Adipocyte (in vitro differentiated cells): ENCODE measurements at regions not wholly inside any gene's neighbourhood (a gene's known extent, or its start where the extent isn't known, plus 50 kb on each side); places are given as distances from the start of the nearest gene placed in this dataset.

Experiments
- DNase-seq: peaks from one replicate; pipeline ENCODE4 v3.0.0-alpha.2; 2015; ENCODE audit warnings: low read depth
- H3K27me3 ChIP-seq: replicated peaks from 2 replicates; pipeline ENCODE4 v1.7.0; 2013; ENCODE audit warnings: mild to moderate bottlenecking, low read length, moderate library complexity; ENCODE audit not compliant: control insufficient read depth, insufficient read depth
- H3K36me3 ChIP-seq: 2 replicates; pipeline ENCODE4 v1.7.0; 2013; ENCODE audit warnings: low read length, mild to moderate bottlenecking, moderate library complexity; ENCODE audit not compliant: control insufficient read depth, insufficient read depth, severe bottlenecking
- H3K4me1 ChIP-seq: 2 replicates; pipeline ENCODE4 v1.7.0; 2013; ENCODE audit warnings: mild to moderate bottlenecking, low read length, moderate library complexity; ENCODE audit not compliant: control insufficient read depth, insufficient read depth
- H3K4me3 ChIP-seq: 2 replicates; pipeline ENCODE4 v1.7.0; 2013; ENCODE audit warnings: mild to moderate bottlenecking, low read length, moderate library complexity
- H3K9ac ChIP-seq: 2 replicates; pipeline ENCODE4 v1.7.0; 2013; ENCODE audit warnings: mild to moderate bottlenecking, low read length, moderate library complexity
- H3K9me3 ChIP-seq: 2 replicates; pipeline ENCODE4 v1.7.0; 2013; ENCODE audit warnings: mild to moderate bottlenecking, low read length, moderate library complexity; ENCODE audit not compliant: control insufficient read depth

GRCh38 chr4:159983082-159983481 is 880.2 kb downstream of the RAPGEF2 start:
- Histone ChIP-seq H3K36me3 (no peaks in the 10 kb centered on the region), H3K9me3 (peaks cover 2% of the 10 kb centered on the region), H3K4me3 (no peak overlapping the region), H3K27me3 (no peaks in the 10 kb centered on the region), H3K9ac (no peak overlapping the region), H3K4me1 (no peaks in the 10 kb centered on the region)
- no peak for DNase-seq

GRCh38 chr4:160009656-160010493 is 907.0 kb downstream of the RAPGEF2 start:
- Histone ChIP-seq H3K4me3 (no peak overlapping the region), H3K36me3 (no peaks in the 10 kb centered on the region), H3K27me3 (no peaks in the 10 kb centered on the region), H3K4me1 (no peaks in the 10 kb centered on the region), H3K9me3 (no peaks in the 10 kb centered on the region), H3K9ac (no peak overlapping the region)
- DNase-seq: no peak

- H3K9ac ChIP-seq: no peak overlapping the region
- H3K36me3 ChIP-seq: no peaks in the 10 kb centered on the region
- H3K27me3 ChIP-seq: no peaks in the 10 kb centered on the region
- H3K4me3 ChIP-seq: no peak overlapping the region
- H3K4me1 ChIP-seq: no peaks in the 10 kb centered on the region
- no peak for DNase-seq
- H3K9me3 ChIP-seq: no peaks in the 10 kb centered on the region
Measured at GRCh38 chr4:160019936-160020335, 917.1 kb downstream of the RAPGEF2 start.

GRCh38 chr4:160020804-160021203 is 917.9 kb downstream of the RAPGEF2 start:
- no peak for DNase-seq
- no peak overlapping the region for H3K9ac ChIP-seq
- H3K4me3 ChIP-seq: no peak overlapping the region
- H3K27me3 ChIP-seq: no peaks in the 10 kb centered on the region
- no peaks in the 10 kb centered on the region for H3K36me3 ChIP-seq
- no peaks in the 10 kb centered on the region for H3K9me3 ChIP-seq
- no peaks in the 10 kb centered on the region for H3K4me1 ChIP-seq

GRCh38 chr4:160021870-160022269 is 919.0 kb downstream of the RAPGEF2 start:
- DNase-seq: no peak

GRCh38 chr4:160026721-160027120 is 923.8 kb downstream of the RAPGEF2 start:
- Histone ChIP-seq H3K27me3 (no peaks in the 10 kb centered on the region), H3K4me1 (no peaks in the 10 kb centered on the region), H3K9ac (no peak overlapping the region), H3K36me3 (no peaks in the 10 kb centered on the region), H3K9me3 (peaks cover 3% of the 10 kb centered on the region), H3K4me3 (no peak overlapping the region)
- DNase-seq: no peak

More at GRCh38 chr4:160021870-160022269, 919.0 kb downstream of the RAPGEF2 start:
- Histone ChIP-seq H3K9me3 (no peaks in the 10 kb centered on the region), H3K27me3 (no peaks in the 10 kb centered on the region), H3K36me3 (no peaks in the 10 kb centered on the region), H3K4me3 (no peak overlapping the region), H3K9ac (no peak overlapping the region), H3K4me1 (no peaks in the 10 kb centered on the region)

GRCh38 chr4:160034501-160034900 is 931.6 kb downstream of the RAPGEF2 start:
- Histone ChIP-seq H3K4me3 (no peak overlapping the region), H3K36me3 (no peaks in the 10 kb centered on the region), H3K27me3 (no peaks in the 10 kb centered on the region), H3K9ac (no peak overlapping the region), H3K9me3 (peaks cover 8% of the 10 kb centered on the region), H3K4me1 (no peaks in the 10 kb centered on the region)
- no peak for DNase-seq

- DNase-seq: peak; percentile 0
- no peaks in the 10 kb centered on the region for H3K4me1 ChIP-seq
- H3K36me3 ChIP-seq: no peaks in the 10 kb centered on the region
- H3K9me3 ChIP-seq: peaks cover 8% of the 10 kb centered on the region
- H3K27me3 ChIP-seq: no peaks in the 10 kb centered on the region
- H3K9ac ChIP-seq: no peak overlapping the region
- no peak overlapping the region for H3K4me3 ChIP-seq
Measured at GRCh38 chr4:160038615-160039014, 935.7 kb downstream of the RAPGEF2 start.

- Histone ChIP-seq H3K36me3 (no peaks in the 10 kb centered on the region), H3K27me3 (no peaks in the 10 kb centered on the region), H3K9me3 (no peaks in the 10 kb centered on the region), H3K4me1 (no peaks in the 10 kb centered on the region), H3K4me3 (no peak overlapping the region), H3K9ac (no peak overlapping the region)
- DNase-seq: no peak
Measured at GRCh38 chr4:160044693-160045092, 941.8 kb downstream of the RAPGEF2 start.

- no peaks in the 10 kb centered on the region for H3K4me1 ChIP-seq
- no peaks in the 10 kb centered on the region for H3K27me3 ChIP-seq
- H3K9me3 ChIP-seq: no peaks in the 10 kb centered on the region
- DNase-seq: no peak
- no peak overlapping the region for H3K4me3 ChIP-seq
- H3K36me3 ChIP-seq: no peaks in the 10 kb centered on the region
- H3K9ac ChIP-seq: no peak overlapping the region
Measured at GRCh38 chr4:160082432-160083207, 979.7 kb downstream of the RAPGEF2 start.

- Histone ChIP-seq H3K9ac (no peak overlapping the region), H3K9me3 (peaks cover 3% of the 10 kb centered on the region), H3K27me3 (no peaks in the 10 kb centered on the region), H3K4me3 (no peak overlapping the region), H3K4me1 (no peaks in the 10 kb centered on the region), H3K36me3 (no peaks in the 10 kb centered on the region)
- DNase-seq: no peak
Measured at GRCh38 chr4:160091631-160092030, 988.8 kb downstream of the RAPGEF2 start.
